ENCODE measurements at regions not wholly inside any gene's neighbourhood (a gene's known extent, or its start where the extent isn't known, plus 50 kb on each side); places are given as distances from the start of the nearest gene placed in this dataset.

DNA sequence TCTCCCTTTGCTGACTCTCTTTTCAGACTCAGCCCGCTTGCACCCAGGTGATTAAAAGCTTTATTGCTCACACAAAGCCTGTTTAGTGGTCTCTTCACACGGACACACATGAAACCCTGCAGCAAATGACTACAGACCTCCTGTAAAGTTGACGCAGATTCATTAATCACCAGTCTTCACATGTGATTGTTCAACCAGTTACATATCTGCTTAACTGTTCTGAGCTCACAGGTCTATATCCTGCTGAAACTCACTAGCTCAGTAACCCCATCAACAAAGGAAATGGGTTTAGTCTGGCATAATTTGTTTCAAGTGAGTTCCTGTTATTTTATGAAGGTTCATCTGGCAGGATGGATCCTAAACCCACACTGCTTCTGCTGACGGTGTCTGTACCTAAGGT is 68.4 kb upstream of the GJA8 start:
- TF ChIP-seq, protein P1, sequence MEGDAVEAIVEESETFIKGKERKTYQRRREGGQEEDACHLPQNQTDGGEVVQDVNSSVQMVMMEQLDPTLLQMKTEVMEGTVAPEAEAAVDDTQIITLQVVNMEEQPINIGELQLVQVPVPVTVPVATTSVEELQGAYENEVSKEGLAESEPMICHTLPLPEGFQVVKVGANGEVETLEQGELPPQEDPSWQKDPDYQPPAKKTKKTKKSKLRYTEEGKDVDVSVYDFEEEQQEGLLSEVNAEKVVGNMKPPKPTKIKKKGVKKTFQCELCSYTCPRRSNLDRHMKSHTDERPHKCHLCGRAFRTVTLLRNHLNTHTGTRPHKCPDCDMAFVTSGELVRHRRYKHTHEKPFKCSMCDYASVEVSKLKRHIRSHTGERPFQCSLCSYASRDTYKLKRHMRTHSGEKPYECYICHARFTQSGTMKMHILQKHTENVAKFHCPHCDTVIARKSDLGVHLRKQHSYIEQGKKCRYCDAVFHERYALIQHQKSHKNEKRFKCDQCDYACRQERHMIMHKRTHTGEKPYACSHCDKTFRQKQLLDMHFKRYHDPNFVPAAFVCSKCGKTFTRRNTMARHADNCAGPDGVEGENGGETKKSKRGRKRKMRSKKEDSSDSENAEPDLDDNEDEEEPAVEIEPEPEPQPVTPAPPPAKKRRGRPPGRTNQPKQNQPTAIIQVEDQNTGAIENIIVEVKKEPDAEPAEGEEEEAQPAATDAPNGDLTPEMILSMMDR (IDR thresholded peaks at IDR 0.05; ENCODE audit: unreplicated experiment) = no peak
- no peak overlapping the region for H3K27ac Mint-ChIP-seq (ENCODE audit: unreplicated experiment)
- intact Hi-C loops (cut with micrococcal nuclease; ENCODE audit: unreplicated experiment) = loop anchor here (10.0 kb wide), 1 partner anchor 49 kb away; no protein-coding TSS in a partner anchor
- no peak for DNase-seq
- no peak overlapping the region for H3K4me3 Mint-ChIP-seq (ENCODE audit: low read depth, unreplicated experiment)
- H3K36me3 Mint-ChIP-seq (ENCODE audit: insufficient read depth, unreplicated experiment) = no peaks in the 10 kb centered on the region
- peaks cover 3% of the 10 kb centered on the region for H3K9me3 Mint-ChIP-seq (ENCODE audit: low read depth, unreplicated experiment)
- no TSS peak for BruUV-seq (replicated peaks)
- CTCF ChIA-PET = no interaction called here
- H3K4me1 Mint-ChIP-seq (ENCODE audit: low read depth, unreplicated experiment) = peaks cover 27% of the 10 kb centered on the region
- no peaks in the 10 kb centered on the region for H3K27me3 Mint-ChIP-seq (ENCODE audit: unreplicated experiment)

DNA sequence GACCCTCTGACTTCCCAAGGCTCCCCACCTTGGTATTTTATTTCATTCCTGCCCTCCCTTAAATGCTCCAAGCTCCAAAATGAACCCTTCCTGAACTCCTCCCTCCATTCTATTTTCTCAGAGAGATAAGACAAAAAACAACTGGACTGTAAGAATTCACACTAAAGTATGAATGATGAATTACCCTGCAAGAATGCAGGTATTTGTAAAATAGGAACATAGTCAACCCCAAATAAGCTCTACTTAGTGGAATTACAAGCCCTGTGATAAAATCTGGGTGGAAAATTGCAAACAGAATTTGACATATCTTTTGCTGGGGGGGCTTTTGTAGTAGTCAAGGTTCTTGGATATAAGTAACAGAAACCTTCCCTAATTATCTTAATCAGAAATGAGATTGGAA is 67.8 kb upstream of the GJA8 start:
- TF ChIP-seq, protein P1 (IDR thresholded peaks at IDR 0.05; ENCODE audit: unreplicated experiment) = no peak
- no peaks in the 10 kb centered on the region for H3K27me3 Mint-ChIP-seq (ENCODE audit: unreplicated experiment)
- H3K9me3 Mint-ChIP-seq (ENCODE audit: low read depth, unreplicated experiment) = peaks cover under 1% of the 10 kb centered on the region
- DNase-seq = no peak
- CTCF ChIA-PET = interaction anchor here (1.1 kb wide), 1 partner anchor 18 kb away, joined by 3 read pairs; no protein-coding TSS in a partner anchor
- H3K4me1 Mint-ChIP-seq (ENCODE audit: low read depth, unreplicated experiment) = peaks cover 27% of the 10 kb centered on the region
- H3K36me3 Mint-ChIP-seq (ENCODE audit: insufficient read depth, unreplicated experiment) = no peaks in the 10 kb centered on the region
- H3K4me3 Mint-ChIP-seq (ENCODE audit: low read depth, unreplicated experiment) = no peak overlapping the region
- no peak overlapping the region for H3K27ac Mint-ChIP-seq (ENCODE audit: unreplicated experiment)
- no TSS peak for BruUV-seq (replicated peaks)
- intact Hi-C loops (cut with micrococcal nuclease; ENCODE audit: unreplicated experiment) = loop anchor here (10.0 kb wide), 1 partner anchor 50 kb away; no protein-coding TSS in a partner anchor

DNA sequence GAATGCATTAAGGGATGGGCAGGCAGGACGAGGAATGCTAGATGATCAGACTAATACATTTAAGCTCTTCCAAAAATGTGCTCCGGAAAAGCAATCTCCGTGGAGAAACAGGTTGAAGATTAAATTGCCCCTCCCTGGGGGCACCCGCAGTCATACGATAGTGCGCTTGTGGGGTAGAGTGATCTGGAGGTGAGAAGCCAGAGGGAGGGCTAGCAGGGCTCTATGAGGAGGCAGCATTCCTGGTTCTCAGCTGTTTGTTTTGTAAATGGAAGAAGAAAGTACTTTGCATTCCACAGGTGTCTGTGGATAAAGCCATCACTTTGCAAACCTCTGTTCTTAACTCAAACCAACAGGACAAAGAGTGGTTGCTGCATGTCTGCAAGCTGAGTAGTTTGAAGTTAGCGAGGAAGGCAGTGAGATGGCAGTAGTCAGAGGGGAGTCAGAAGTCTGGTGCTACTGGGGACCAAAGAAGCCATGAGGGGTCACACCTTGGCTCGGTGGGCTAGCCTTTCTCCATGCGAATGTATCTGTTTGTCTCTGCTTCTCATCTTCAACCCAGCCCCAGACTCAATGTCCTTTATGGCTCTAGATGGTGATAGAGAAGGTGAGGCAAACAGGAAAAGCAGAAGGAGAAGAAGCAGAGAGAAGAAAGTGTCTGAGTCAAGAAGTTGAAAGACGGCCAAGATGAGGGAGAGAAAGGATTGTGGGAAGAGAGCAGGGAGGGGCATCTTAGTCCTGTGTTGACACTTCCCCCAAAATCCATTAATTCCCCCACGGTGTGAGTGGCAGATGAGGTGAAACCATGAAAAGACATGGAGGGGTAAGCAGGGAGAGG is 65.2 kb upstream of the GJA8 start:
- Mint-ChIP-seq H3K4me1 (ENCODE audit: low read depth, unreplicated experiment) (peaks cover 27% of the 10 kb centered on the region), H3K9me3 (ENCODE audit: low read depth, unreplicated experiment) (no peaks in the 10 kb centered on the region), H3K36me3 (ENCODE audit: insufficient read depth, unreplicated experiment) (no peaks in the 10 kb centered on the region), H3K4me3 (ENCODE audit: low read depth, unreplicated experiment) (no peak overlapping the region), H3K27ac (ENCODE audit: unreplicated experiment) (no peak overlapping the region), H3K27me3 (ENCODE audit: unreplicated experiment) (no peaks in the 10 kb centered on the region)
- TF ChIP-seq, protein P1 (IDR thresholded peaks at IDR 0.05; ENCODE audit: unreplicated experiment) = no peak
- DNase-seq = no peak
- intact Hi-C loops (cut with micrococcal nuclease; ENCODE audit: unreplicated experiment) = loop anchor here (10.0 kb wide), 1 partner anchor 53 kb away; no protein-coding TSS in a partner anchor
- no TSS peak for BruUV-seq (replicated peaks)
- CTCF ChIA-PET = interaction anchor here (0.7 kb wide), 1 partner anchor 16 kb away, joined by 3 read pairs; no protein-coding TSS in a partner anchor

DNA sequence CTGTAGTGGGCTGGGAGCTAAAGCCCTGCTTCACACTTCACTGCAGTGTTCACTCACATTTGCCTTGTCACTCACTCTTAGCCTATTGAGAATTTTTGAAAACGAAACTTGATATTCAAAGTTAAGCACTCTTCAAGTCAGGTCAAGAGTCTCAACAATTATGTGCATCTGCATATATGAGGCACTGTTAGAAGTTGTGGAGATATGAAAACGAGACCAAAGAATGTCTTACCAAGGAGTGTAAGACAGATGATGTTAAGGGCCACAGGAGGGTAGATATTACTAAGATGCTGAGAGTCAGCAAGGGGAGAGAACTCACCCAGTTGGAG is 64.7 kb upstream of the GJA8 start:
- TF ChIP-seq, protein P1 (IDR thresholded peaks at IDR 0.05; ENCODE audit: unreplicated experiment) = no peak
- Mint-ChIP-seq H3K36me3 (ENCODE audit: insufficient read depth, unreplicated experiment) (no peaks in the 10 kb centered on the region), H3K4me3 (ENCODE audit: low read depth, unreplicated experiment) (no peak overlapping the region), H3K4me1 (ENCODE audit: low read depth, unreplicated experiment) (peaks cover 24% of the 10 kb centered on the region), H3K9me3 (ENCODE audit: low read depth, unreplicated experiment) (no peaks in the 10 kb centered on the region), H3K27me3 (ENCODE audit: unreplicated experiment) (no peaks in the 10 kb centered on the region), H3K27ac (ENCODE audit: unreplicated experiment) (no peak overlapping the region)
- no TSS peak for BruUV-seq (replicated peaks)
- intact Hi-C loops (cut with micrococcal nuclease; ENCODE audit: unreplicated experiment) = loop anchor here (10.0 kb wide), 1 partner anchor 53 kb away; no protein-coding TSS in a partner anchor
- DNase-seq = no peak
- CTCF ChIA-PET = no interaction called here

All from Calu3 (cell line).